Skeletal muscle tissue (tissue), 3 donors: ENCODE measurements at regions not wholly inside any gene's neighbourhood (a gene's known extent, or its start where the extent isn't known, plus 50 kb on each side); places are given as distances from the start of the nearest gene placed in this dataset.
"Not testable (repeated sequence)": the region's sequence is repeated elsewhere in the genome, so short reads cannot be mapped to it uniquely, and the experiment has no call there.

Experiments used
- H3K27ac ChIP-seq: one replicate; pipeline ENCODE4 v1.7.0; 2013; ENCODE audit warnings: mild to moderate bottlenecking, low read depth, low read length, inconsistent platforms
- H3K27me3 ChIP-seq, 3 donors: one replicate each; pipeline ENCODE4 v1.7.0; 2013; ENCODE audit warnings: low read length in 3 of 3; ENCODE audit not compliant: control insufficient read depth in 3 of 3, insufficient read depth in 3 of 3
- H3K36me3 ChIP-seq, 3 donors: one replicate each; pipeline ENCODE4 v1.7.0; 2013; ENCODE audit warnings: low read length in 3 of 3; ENCODE audit not compliant: control insufficient read depth in 3 of 3, insufficient read depth in 3 of 3
- H3K4me1 ChIP-seq, 3 donors: one replicate each; pipeline ENCODE4 v1.7.0; 2013; ENCODE audit warnings: low read length in 3 of 3, mild to moderate bottlenecking in 3 of 3; ENCODE audit not compliant: control insufficient read depth in 3 of 3, insufficient read depth in 3 of 3
- H3K4me3 ChIP-seq, 3 donors: one replicate each; pipeline ENCODE4 v1.7.0; 2013; ENCODE audit warnings: low read length in 3 of 3
- H3K9ac ChIP-seq, 3 donors: one replicate each; pipeline ENCODE4 v1.7.0; 2013; ENCODE audit warnings: low read length in 3 of 3, mild to moderate bottlenecking in 3 of 3, moderate library complexity in 2 of 3, low read depth in 1 of 3
- H3K9me3 ChIP-seq, 3 donors: one replicate each; pipeline ENCODE4 v1.7.0; 2013; ENCODE audit warnings: low read length in 3 of 3; ENCODE audit not compliant: control insufficient read depth in 3 of 3
- donor health status: Osteomylitis.

GRCh38 chr2:106269591-106270291 lies 75.6 kb upstream of the UXS1 start:
- Histone ChIP-seq H3K4me1 (peaks cover 8 to 14% (median 9%) of the 10 kb centered on the region in 3 donors), H3K27me3 (peaks cover 0 to 8% (median 3%) of the 10 kb centered on the region in 3 donors), H3K9me3 (no peaks in the 10 kb centered on the region), H3K4me3 (peak overlapping the region; percentile 69 to 73 (median 72)), H3K36me3 (no peaks in the 10 kb centered on the region), H3K27ac (no peak overlapping the region), H3K9ac (peak overlapping the region; percentile 47 to 60 (median 57))

- H3K36me3 ChIP-seq, result no peaks in the 10 kb centered on the region
Observed at GRCh38 chr2:106267997-106268396, 73.9 kb upstream of the UXS1 start.

GRCh38 chr2:106261871-106262321 lies 67.8 kb upstream of the UXS1 start:
- Histone ChIP-seq H3K4me3 (no peak overlapping the region), H3K9ac (no peak overlapping the region), H3K9me3 (no peaks in the 10 kb centered on the region), H3K27me3 (no peaks in the 10 kb centered on the region), H3K4me1 (no peaks in the 10 kb centered on the region), H3K36me3 (no peaks in the 10 kb centered on the region), H3K27ac (no peak overlapping the region)

More at GRCh38 chr2:106267997-106268396, 73.9 kb upstream of the UXS1 start:
- Histone ChIP-seq H3K4me1 (peaks cover 8 to 14% (median 9%) of the 10 kb centered on the region in 3 donors), H3K9ac (no peak overlapping the region), H3K27me3 (peaks cover 0 to 8% (median 3%) of the 10 kb centered on the region in 3 donors), H3K9me3 (no peaks in the 10 kb centered on the region), H3K4me3 (no peak overlapping the region), H3K27ac (no peak overlapping the region)

DNA sequence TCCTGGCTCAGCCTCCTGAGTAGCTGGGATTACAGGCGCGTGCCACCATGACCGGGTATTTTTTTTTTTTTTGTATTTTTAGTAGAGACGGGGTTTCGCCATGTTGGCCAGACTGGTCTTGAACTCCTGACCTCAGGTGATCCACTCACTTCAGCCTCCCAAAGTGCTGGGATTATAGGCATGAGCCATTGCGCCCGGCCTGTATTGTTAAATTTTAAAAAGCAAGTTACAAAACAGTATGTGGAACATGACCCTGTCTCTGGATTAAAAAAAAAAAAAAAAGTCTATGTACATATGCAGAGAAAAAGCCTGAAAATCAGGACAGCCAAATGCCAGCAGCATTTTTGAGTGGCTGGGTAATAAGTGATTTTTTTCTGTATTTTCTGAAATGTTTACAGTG lies 64.8 kb upstream of the UXS1 start:
- not testable (repeated sequence) for H3K36me3 ChIP-seq, H3K4me1 ChIP-seq, H3K27me3 ChIP-seq, H3K9me3 ChIP-seq, H3K4me3 ChIP-seq, H3K27ac ChIP-seq, H3K9ac ChIP-seq

- no peaks in the 10 kb centered on the region for H3K27me3 ChIP-seq
- no peaks in the 10 kb centered on the region for H3K36me3 ChIP-seq
- no peak overlapping the region for H3K27ac ChIP-seq
- H3K4me3 ChIP-seq, result no peak overlapping the region
- no peaks in the 10 kb centered on the region for H3K4me1 ChIP-seq
- H3K9me3 ChIP-seq, result no peaks in the 10 kb centered on the region
- H3K9ac ChIP-seq, result no peak overlapping the region
Observed at GRCh38 chr2:106257830-106258229, 63.7 kb upstream of the UXS1 start.

- H3K9ac ChIP-seq, result no peak overlapping the region
- H3K27me3 ChIP-seq, result no peaks in the 10 kb centered on the region
- H3K4me1 ChIP-seq, result no peaks in the 10 kb centered on the region
- H3K36me3 ChIP-seq, result no peaks in the 10 kb centered on the region
- H3K9me3 ChIP-seq, result no peaks in the 10 kb centered on the region
- no peak overlapping the region for H3K27ac ChIP-seq
- H3K4me3 ChIP-seq, result no peak overlapping the region
Observed at GRCh38 chr2:106257135-106257534, 63.0 kb upstream of the UXS1 start.

DNA sequence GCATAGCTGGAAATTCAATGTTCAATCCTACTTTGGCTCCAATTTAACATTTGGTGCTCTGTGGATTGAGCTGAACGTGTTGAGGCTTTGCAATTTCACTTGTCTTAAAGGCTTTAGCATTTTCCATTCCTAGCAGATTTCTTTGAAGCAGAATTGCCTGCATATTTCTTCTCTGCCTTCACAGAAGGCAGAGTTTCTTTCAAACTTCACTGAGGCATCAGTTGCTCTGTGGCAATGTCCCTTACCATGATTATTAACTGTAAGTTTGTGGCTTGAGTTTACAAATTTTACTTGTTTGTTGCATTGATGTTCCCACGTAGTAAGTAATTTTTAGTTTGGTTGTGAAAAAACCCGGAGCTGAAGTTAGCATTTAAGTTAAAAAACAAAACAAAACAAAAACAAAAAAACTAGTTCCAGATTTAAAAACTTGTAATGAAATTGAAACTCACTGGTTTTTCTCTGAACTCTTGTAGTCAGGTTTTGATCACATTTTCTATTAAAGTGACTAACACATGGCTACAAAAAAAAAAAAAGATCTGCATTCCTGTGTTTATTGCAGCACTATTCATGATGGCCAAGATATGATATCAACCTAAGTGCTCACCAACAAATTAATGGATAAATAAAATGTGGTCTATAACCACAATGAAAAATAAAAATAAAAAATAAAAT lies 55.2 kb upstream of the UXS1 start:
- H3K4me3 ChIP-seq, H3K9me3 ChIP-seq, H3K36me3 ChIP-seq, H3K9ac ChIP-seq, H3K27me3 ChIP-seq, H3K27ac ChIP-seq, H3K4me1 ChIP-seq: not testable (repeated sequence)

DNA sequence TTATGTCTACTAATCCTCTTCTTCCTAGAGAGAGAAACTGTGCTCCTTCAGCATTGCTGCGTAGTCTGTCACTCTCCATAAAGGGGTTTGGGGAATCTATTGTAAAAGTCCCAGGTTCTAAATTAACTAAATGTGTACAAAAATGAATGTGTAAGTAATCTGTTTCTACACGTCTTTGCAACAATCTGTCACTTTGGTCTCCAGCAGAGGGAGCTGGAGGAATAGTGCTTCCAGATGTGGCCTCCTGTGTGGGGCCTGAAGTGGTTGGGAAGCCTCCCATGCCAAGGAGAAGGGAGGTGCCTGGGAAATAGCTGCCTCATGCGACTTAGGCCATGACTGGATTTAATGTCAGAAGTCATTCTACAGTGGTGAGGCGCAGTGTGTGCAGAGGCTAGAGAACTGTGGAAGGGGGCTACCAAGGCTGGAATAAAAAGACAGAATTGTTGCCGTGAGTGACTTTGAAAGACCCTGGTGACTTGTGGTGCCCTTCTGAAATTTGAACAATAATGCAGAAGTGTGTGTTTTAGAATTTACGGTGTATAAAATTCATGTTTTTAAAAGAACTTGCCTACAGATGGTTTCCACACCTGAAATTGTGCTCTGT lies 54.5 kb upstream of the UXS1 start:
- H3K4me3 ChIP-seq, H3K9ac ChIP-seq, H3K9me3 ChIP-seq, H3K36me3 ChIP-seq, H3K27ac ChIP-seq, H3K27me3 ChIP-seq, H3K4me1 ChIP-seq: not testable (repeated sequence)
